ENCODE measurements at regions not wholly inside any gene's neighbourhood (a gene's known extent, or its start where the extent isn't known, plus 50 kb on each side); places are given as distances from the start of the nearest gene placed in this dataset.
"Not testable (repeated sequence)": the region's sequence is repeated elsewhere in the genome, so short reads cannot be mapped to it uniquely, and the experiment has no call there.

DNA sequence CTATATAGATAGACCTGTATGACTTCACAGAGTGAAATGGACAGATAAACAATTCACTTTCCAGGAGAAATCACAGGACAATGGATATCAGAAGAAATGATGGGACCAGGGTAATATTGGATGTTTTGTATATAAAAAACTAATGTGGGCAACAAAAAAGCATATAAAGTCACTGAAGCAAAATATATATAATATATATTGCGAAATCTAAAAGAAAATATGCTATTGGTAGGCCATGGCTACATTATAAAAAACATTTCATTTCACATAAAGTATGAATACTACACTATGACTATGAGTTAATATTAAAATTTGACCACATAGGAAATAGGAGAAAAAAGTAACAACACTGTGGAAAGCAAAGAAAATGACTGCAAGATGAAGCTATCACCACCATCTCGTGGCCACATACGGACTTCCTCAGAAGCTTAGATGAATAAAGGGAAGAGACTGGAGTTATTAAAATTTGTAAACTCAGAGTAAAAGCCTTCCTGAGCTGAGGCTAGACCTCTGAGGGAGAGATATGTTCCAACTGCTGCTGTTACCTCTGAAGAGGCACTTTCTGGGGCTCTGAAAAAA lies 115.8 kb downstream of the SYT15B start:
- intact Hi-C loops (cut with DNase I); DNase-seq: not testable (repeated sequence)

GRCh38 chr10:47646686-47647273 lies 116.6 kb downstream of the SYT15B start:
- peak in 18 of 42 donors; percentile 10 to 79 (median 32) for DNase-seq
- intact Hi-C loops (cut with DNase I): not testable (repeated sequence)

DNA sequence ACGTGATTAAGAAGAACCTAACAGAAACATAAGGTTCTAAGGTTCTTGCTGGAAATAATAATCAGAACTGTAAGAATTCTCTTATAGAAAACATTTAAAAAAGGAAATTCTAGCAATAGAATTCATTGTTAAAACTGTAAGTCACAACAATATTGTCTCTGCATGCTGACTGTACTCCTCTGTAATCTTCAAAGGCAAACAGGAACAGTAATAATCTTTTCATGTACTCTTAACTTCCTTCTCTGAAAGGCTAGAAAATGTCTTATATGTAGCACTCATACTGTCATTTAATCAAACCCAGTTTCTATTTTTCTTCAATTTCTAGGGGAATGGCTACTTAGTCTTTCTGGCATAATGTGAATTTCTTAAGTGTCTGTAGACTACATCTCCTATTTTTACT lies 103.5 kb upstream of the AGAP9 start:
- DNase-seq; intact Hi-C loops (cut with DNase I): not testable (repeated sequence)

GRCh38 chr10:47622719-47623118 lies 99.3 kb upstream of the AGAP9 start:
- DNase-seq; intact Hi-C loops (cut with DNase I): not testable (repeated sequence)

GRCh38 chr10:47619300-47620012 lies 96.0 kb upstream of the AGAP9 start:
- DNase-seq: peak in 14 of 42 donors; percentile 4 to 82 (median 19)
- intact Hi-C loops (cut with DNase I): not testable (repeated sequence)

GRCh38 chr10:47609311-47609710 lies 85.9 kb upstream of the AGAP9 start:
- intact Hi-C loops (cut with DNase I); DNase-seq: not testable (repeated sequence)

DNA sequence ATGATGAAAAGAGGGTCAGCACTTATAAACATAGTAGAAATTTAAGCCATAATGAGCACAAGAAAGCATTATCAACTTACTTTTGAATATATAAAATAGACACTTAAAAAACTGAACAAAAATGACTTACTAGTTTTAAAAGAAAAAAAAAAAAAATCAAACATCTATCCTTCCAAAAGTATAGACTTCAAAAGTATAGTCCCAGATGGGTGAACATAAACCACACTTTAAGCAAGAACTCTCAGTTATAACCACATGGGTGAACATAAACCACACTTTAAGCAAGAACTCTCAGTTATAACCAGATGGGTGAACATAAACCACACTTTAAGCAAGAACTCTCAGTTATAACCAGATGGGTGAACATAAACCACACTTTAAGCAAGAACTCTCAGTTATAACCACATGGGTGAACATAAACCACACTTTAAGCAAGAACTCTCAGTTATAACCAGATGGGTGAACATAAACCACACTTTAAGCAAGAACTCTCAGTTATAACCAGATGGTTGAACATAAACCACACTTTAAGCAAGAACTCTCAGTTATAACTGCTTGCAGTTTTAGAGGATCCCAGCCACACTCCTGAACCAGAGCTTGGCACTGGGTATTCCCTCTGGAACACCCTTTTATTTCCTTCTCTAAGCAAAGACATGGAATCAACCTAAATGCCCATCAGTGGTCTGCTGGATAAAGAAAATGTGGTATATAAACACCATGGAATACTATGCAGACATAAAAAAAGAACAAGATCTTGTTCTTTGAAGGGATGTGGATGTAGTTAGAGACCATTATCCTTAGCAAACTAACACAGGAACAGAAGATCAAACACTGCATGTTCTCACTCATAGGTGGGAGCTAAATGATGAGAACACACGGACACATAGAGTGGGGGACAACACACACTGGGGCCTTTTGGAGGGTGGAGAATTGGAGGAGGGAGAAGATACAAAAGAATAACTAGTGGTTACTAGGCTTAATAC lies 82.6 kb upstream of the AGAP9 start:
- intact Hi-C loops (cut with DNase I); DNase-seq: not testable (repeated sequence)

GRCh38 chr10:47600604-47601003 lies 77.2 kb upstream of the AGAP9 start:
- DNase-seq; intact Hi-C loops (cut with DNase I): not testable (repeated sequence)

GRCh38 chr10:47600127-47600526 lies 76.7 kb upstream of the AGAP9 start:
- intact Hi-C loops (cut with DNase I); DNase-seq: not testable (repeated sequence)

GRCh38 chr10:47599657-47600056 lies 76.2 kb upstream of the AGAP9 start:
- intact Hi-C loops (cut with DNase I); DNase-seq: not testable (repeated sequence)

DNA sequence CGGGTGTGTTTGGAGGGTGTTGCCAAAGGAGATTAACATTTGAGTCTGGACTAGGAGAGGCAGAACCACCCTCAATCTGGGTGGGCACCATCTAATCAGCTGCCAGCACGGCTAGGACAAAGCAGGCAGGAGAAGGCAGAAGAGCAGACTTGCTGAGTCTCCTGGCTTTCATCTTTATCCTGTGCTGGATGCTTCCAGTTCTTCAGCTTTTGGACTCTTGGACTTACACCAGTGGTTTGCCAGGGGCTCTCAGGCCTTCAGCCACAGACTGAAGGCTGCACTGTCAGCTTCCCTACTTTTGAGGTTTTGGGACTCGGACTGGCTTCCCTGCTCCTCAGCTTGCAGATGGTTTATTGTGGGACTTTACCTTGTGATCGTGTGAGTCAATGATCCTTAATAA lies 70.4 kb upstream of the AGAP9 start:
- intact Hi-C loops (cut with DNase I); DNase-seq: not testable (repeated sequence)

GRCh38 chr10:47593129-47593528 lies 69.7 kb upstream of the AGAP9 start:
- DNase-seq: not testable (repeated sequence)

GRCh38 chr10:47590956-47591355 lies 67.5 kb upstream of the AGAP9 start:
- intact Hi-C loops (cut with DNase I): not testable (repeated sequence)

More at GRCh38 chr10:47593129-47593528, 69.7 kb upstream of the AGAP9 start:
- intact Hi-C loops (cut with DNase I): not testable (repeated sequence)

DNA sequence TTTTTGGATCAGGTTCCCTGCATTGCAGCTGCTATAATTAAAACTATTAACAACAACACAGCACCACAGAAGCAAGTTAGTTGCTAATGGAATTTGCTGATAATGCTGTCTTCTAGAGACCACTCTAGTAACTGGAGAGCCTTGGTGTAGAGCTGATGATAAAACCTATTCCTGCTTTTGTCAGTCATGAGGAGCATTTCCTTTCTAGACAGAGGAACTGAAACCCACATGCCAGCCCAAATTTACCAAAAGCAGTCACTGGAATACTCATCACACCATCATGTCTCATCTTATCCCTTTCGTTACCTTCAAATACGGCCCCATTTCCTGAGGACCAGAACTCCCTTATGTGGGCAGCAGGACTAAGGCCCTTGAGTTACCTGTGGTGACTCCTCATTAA lies 67.1 kb upstream of the AGAP9 start:
- intact Hi-C loops (cut with DNase I); DNase-seq: not testable (repeated sequence)

More at GRCh38 chr10:47590956-47591355, 67.5 kb upstream of the AGAP9 start:
- DNase-seq: not testable (repeated sequence)

- DNase-seq; intact Hi-C loops (cut with DNase I): not testable (repeated sequence)
Measured at GRCh38 chr10:47582051-47582450, 58.6 kb upstream of the AGAP9 start.

GRCh38 chr10:47580063-47580462 lies 56.6 kb upstream of the AGAP9 start:
- DNase-seq; intact Hi-C loops (cut with DNase I): not testable (repeated sequence)

DNA sequence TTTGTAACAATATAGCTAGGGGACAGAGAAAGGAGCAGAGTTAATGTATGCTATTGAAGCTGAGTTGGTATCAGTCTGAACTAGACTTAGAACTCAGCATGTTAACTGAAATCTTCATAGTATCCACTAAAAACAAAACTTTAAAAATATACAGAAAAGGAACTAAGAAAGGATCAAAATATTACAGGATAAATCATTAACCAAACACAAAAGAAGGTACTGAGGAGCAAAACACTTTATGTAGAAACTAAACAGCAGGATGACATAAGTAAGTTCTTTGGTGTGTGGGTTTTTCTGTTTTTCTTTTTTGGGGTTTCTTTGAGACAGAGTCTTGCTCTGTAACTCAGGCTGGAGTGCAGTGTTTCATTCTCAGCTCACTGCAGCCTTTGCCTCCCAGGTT lies 55.1 kb upstream of the AGAP9 start:
- DNase-seq; intact Hi-C loops (cut with DNase I): not testable (repeated sequence)
